ENCODE measurements at regions not wholly inside any gene's neighbourhood (a gene's known extent, or its start where the extent isn't known, plus 50 kb on each side); places are given as distances from the start of the nearest gene placed in this dataset.

GRCh38 chr4:32169841-32170240, 1449.7 kb downstream of the PCDH7 start:
- Histone ChIP-seq H3K36me3 (no peaks in the 10 kb centered on the region), H3K4me3 (no peak overlapping the region), H3K27ac (no peak overlapping the region), H3K27me3 (no peaks in the 10 kb centered on the region), H3K9me3 (no peaks in the 10 kb centered on the region), H3K4me1 (no peaks in the 10 kb centered on the region)
- ATAC-seq (no peak), DNase-seq (no peak)
- TF ChIP-seq CTCF (IDR thresholded peaks at IDR 0.05): no peak
- intact Hi-C loops (cut with DNase I): no loop called here

- intact Hi-C loops (cut with DNase I): no loop called here
- Histone ChIP-seq H3K4me1 (no peaks in the 10 kb centered on the region), H3K36me3 (no peaks in the 10 kb centered on the region), H3K27me3 (no peaks in the 10 kb centered on the region), H3K9me3 (no peaks in the 10 kb centered on the region), H3K27ac (no peak overlapping the region), H3K4me3 (no peak overlapping the region)
- no peak for TF ChIP-seq CTCF (IDR thresholded peaks at IDR 0.05)
- ATAC-seq (no peak), DNase-seq (no peak)
Measured at GRCh38 chr4:32172086-32172485, 1451.9 kb downstream of the PCDH7 start.

DNA sequence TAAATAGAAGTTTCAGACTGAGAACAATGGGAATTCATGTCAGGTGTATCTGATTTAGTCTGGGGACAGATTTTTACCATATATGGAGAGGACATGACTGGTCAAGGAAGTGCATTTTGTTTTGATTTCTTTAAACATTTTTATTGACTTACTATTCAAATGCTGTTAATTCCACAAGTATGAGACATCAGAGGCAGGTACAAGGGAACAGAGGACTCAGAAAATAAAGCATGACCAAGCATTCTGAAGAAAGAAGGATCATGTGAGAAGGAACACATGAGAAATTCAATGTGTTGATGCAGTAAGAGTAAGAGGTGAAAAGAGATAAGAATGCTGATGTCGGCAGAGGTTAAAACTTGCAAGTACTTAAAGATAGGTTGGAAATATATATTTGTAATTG, 1452.6 kb downstream of the PCDH7 start:
- no peak for ATAC-seq

DNA sequence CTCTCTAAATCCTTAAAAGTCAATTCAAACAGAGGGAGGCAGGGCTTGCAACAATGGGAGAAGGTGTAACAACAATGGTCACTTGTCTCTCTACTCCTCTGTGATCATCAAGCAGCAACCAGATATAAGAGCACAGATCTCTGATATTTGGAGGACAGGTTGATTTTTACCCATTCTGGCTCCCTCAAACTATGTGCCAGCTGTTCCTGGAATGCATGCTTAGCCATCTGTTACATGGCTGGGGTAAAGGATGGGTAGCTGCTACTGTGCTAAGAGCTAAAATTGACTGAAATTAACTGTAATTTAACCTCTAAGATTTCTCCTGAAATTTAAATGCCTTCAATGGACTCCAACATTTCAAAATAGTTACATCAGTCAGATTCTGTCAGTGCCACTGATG, 1459.9 kb downstream of the PCDH7 start:
- intact Hi-C loops (cut with DNase I): no loop called here
- TF ChIP-seq CTCF (IDR thresholded peaks at IDR 0.05): no peak
- DNase-seq: no peak

More for the DNA sequence above, 1452.6 kb downstream of the PCDH7 start:
- no peaks in the 10 kb centered on the region for H3K9me3 ChIP-seq
- intact Hi-C loops (cut with DNase I): no loop called here
- no peak for TF ChIP-seq CTCF (IDR thresholded peaks at IDR 0.05)
- no peak overlapping the region for H3K27ac ChIP-seq
- no peak overlapping the region for H3K4me3 ChIP-seq
- no peak for DNase-seq
- H3K4me1 ChIP-seq: no peaks in the 10 kb centered on the region
- H3K36me3 ChIP-seq: no peaks in the 10 kb centered on the region
- no peaks in the 10 kb centered on the region for H3K27me3 ChIP-seq

DNA sequence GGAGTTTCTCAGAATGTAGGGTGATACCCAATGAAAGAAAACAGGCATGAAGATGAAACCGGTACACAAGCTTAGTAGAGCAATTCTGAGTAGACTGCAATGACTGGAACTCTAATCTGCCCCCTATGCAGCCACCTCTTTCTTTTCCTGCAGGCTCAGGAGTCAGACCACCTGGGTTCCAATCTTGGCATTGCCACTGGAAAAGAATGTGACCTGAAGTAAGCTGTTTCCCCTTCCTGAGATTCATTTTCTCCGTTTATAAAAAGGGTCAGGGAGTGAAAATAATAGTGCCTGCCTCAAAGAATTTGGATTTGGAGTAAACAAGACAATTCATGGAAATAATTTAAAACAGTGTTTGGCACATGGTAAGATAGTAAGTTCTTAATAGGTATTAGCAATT, 1464.0 kb downstream of the PCDH7 start:
- DNase-seq (no peak), ATAC-seq (no peak)
- Histone ChIP-seq H3K4me3 (no peak overlapping the region), H3K4me1 (no peaks in the 10 kb centered on the region), H3K27ac (no peak overlapping the region), H3K9me3 (no peaks in the 10 kb centered on the region), H3K27me3 (no peaks in the 10 kb centered on the region), H3K36me3 (no peaks in the 10 kb centered on the region)
- intact Hi-C loops (cut with DNase I): no loop called here
- TF ChIP-seq CTCF (IDR thresholded peaks at IDR 0.05): no peak

More for the DNA sequence above, 1459.9 kb downstream of the PCDH7 start:
- ATAC-seq: no peak
- no peaks in the 10 kb centered on the region for H3K4me1 ChIP-seq
- no peak overlapping the region for H3K27ac ChIP-seq
- H3K9me3 ChIP-seq: no peaks in the 10 kb centered on the region
- no peaks in the 10 kb centered on the region for H3K36me3 ChIP-seq
- no peak overlapping the region for H3K4me3 ChIP-seq
- H3K27me3 ChIP-seq: no peaks in the 10 kb centered on the region

- ATAC-seq: no peak
- no peak for TF ChIP-seq CTCF (IDR thresholded peaks at IDR 0.05)
Measured at GRCh38 chr4:32189130-32189529, 1469.0 kb downstream of the PCDH7 start.

More at GRCh38 chr4:32189130-32189529, 1469.0 kb downstream of the PCDH7 start:
- no peaks in the 10 kb centered on the region for H3K27me3 ChIP-seq
- H3K27ac ChIP-seq: no peak overlapping the region
- H3K36me3 ChIP-seq: no peaks in the 10 kb centered on the region
- no peak for DNase-seq
- no peak overlapping the region for H3K4me3 ChIP-seq
- no peaks in the 10 kb centered on the region for H3K4me1 ChIP-seq
- no peaks in the 10 kb centered on the region for H3K9me3 ChIP-seq
- intact Hi-C loops (cut with DNase I): no loop called here
